Amniotic stem cell (primary cell): ENCODE measurements at regions not wholly inside any gene's neighbourhood (a gene's known extent, or its start where the extent isn't known, plus 50 kb on each side); places are given as distances from the start of the nearest gene placed in this dataset.

Experiments
- DNase-seq: peaks from one replicate; lab custom pipeline; 2025; lab: John Stamatoyannopoulos, UW

DNA sequence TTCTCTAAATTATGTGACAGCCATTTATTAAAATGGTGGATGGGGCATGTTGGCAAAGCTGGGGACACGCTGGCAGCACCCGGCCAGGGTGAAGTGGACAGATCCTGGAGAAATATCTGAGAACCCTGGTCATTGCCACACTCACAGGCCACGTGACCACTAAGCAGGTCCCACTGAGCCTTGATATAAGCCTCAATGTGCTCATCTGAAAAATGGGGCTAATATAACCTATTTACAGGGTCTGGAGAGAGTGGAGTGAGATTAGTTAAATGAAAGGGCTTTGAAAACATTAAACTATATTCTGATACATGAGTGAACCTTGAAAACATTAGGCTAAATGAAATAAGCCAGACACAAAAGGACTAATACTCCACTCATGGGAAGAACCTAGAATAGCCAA is 108.9 kb downstream of the RBFOX3 start:
- no peak for DNase-seq

DNA sequence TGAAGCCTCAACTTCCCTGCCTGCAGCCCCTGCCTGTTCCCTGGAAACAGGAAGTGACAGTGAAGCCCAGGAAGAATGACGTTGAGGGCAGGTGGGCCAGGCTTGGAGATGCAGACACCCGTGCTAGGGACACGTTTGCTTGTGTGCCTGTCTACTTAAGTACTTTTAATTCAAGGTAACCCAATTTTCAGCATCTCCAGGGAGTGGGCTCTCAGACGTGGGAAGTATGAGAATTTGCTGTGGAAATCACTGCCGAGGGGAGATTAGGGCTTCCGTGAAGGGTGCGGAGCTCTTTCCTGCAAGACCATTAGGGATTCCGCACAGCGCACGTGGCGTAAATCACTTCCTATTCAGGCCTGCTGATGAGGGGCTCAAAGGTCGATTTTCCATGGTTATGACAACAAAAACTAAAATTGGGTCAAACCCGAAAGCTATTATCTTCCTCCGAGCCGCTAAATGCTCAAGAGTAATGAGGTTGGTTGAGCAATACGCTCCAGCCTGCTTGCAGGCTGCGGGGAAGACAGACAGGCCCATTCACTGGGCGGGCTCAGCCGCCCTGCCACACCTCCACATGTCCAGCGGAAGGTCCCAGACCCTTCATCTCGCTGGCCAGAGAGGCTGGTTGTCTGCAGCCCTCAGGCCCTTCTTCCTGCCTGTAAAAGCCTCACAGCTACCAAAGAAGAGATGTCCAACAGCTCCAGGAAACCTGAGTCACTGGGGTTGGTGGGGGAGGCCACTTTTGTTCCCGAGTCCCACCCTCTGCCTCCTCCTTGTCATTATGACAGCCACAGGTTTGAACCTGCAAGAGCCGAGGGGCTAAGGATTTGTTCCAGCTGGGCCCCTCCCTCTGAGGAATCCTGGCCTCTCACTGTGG is 109.9 kb downstream of the RBFOX3 start:
- DNase-seq = no peak

DNA sequence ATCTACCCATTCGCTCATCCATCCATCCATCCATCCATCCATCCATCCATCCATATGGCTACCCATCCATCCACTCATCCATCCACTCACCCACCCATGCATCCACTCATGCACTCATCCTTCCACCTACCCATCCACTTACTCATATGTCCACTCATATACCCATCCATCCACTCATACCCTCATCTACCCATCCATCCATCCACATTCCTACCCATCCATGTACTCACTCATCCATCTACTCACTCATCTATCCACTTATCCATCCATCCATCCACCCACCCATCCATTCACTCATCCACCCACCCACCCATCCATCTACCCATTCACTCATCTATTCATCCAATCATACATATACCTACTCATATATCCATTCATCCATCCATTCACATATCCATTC is 112.0 kb downstream of the RBFOX3 start:
- DNase-seq = no peak

DNA sequence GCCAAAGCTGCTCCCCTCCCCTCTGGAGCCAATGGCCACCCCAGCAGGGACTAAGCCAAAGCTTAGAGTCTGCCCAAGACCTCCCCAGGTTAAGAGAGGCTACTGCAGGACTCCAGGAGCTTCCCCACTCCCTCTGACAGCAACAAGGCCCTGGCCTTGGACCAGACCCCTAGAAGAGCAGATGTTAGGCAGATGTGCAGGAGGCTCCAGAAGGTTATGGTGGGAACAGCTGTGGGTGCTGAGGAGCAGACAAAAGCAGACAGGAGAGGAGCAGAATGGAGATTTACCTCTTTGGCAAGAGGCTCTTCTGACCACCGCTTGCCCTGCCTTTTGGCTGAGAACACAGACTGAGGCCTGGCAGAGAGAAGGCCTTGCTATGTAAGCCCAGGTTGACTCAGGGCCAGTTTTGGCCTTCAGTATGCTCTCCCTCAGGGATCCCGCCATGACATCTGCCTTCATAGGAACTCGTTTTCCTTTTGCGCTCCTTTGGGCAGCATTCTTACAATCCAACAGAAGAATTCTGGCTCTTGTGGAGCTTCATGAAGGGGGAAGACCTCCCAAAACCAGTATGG is 113.0 kb downstream of the RBFOX3 start:
- no peak for DNase-seq

DNA sequence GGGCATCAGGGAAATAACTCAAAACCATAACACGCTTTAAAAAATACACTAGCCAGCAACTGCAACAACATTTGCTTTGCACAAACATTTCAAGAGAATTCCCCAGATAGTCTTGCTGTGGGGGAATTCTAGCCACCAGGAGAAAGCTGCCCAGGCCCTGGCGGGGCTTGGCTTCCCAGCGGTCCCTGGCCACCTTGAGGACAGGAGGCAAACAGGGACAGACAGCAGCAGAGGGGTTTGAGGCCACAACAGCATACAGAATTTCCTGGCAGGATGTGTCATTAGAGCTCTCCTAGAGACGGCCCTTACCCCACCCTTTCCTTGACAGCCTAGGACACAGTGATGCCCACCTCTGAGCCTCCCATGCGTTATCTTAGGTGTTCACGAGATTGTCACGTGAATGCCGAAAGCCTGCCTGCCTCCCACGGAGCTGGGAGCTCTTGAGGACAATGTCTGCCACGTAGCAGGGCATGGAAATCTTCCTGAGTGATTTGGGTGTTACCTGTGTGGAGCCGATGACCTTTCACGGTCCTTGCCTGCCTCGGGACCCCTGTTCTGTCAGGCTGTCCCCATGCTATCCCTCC is 114.3 kb downstream of the RBFOX3 start:
- no peak for DNase-seq

DNA sequence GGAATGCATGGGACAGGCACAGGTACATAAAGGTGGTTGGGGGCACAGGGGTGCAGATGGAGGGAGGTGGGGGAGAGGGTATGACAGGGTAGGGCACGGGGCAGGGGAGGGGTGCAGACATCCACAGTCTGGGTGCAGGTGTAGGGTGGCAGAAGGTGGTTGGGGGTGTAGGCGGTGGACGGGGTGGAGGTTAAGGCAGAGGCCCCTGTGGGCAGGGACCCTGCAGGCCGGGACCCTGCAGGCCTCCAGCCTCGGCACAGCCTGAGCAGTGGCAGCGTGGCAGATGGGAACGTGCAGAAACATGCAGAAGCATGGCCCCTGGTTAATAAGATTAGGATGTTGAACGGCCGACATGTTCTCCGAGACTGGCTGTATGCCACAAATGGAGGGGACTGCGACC is 115.2 kb downstream of the RBFOX3 start:
- DNase-seq = no peak

DNA sequence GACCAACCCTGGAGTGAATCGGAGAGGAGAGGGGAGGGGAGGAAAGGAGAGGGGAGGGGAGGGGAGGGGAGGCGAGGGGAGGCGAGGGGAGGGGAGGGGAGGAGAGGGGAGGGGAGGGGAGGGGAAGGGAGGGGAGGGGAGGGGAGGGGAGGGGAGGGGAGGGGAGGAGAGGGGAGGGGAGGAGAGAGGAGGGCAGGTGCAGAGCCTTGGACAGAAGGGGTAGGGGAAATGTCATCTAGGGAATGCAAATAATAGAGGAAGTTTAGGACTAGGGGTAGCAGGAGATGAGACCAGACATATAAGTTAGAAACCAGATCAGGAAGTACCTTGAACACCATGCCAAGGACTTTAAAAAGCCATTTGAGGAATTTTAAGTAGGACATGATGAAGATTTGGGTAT is 119.8 kb downstream of the RBFOX3 start:
- no peak for DNase-seq

DNA sequence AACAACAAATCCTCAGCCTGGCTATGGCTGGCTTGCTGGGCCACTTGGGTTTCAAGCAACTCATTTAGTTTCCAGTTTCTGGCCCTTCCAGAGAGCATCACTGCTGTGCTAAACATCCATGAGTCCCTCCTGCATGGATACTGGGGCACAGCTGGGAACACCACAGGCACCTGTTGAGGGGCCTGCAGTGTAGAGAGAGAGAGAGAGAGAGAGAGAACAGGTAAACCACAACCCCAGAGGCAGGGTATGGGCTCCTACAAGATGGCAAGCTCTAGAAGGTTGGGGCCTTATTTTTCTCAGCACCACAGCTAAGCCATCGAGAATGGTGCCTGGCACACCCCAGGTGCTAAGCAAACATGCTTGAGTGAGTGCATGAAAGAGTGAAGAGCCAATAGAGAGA is 120.3 kb downstream of the RBFOX3 start:
- no peak for DNase-seq

DNA sequence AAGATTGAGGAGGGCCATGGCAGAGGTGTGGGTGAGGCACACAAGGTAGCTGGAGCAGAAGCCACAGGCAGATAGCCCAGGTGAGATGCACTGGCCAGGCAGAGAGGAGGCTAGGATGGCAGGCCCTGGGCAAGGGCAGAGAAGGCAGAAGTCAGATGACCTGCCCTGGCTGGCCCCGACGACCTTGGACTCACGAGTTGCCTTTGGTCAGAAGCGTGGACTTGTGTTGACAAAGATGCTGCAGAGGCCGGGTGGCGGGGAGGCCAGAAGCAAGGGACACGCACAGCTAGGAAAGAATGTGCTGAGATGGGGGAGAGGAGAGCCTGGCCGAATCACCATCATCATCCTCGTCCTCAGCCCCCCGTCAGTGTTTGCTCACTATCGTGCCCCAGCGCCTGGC is 123.7 kb downstream of the RBFOX3 start:
- DNase-seq = no peak

DNA sequence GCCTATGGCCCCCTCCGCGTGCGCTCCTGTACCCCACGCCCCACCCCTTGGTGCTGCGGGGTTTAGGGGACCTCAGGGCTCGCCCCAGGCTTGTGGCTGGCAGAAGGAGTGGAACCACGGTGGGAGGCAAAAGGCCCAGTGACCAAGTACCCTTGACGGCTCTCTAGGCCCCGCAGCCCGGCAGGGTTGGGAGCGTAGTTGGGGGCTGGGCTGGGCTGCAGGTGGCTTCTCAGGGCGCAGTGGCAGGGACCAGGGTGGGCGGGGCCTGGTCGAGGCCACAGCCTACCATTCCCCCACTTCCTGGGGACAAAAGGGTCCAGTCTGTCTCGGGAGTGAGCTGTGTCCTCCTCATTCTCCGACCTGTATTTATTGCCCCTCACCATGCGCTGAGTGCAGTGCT is 124.9 kb downstream of the RBFOX3 start:
- DNase-seq = no peak

DNA sequence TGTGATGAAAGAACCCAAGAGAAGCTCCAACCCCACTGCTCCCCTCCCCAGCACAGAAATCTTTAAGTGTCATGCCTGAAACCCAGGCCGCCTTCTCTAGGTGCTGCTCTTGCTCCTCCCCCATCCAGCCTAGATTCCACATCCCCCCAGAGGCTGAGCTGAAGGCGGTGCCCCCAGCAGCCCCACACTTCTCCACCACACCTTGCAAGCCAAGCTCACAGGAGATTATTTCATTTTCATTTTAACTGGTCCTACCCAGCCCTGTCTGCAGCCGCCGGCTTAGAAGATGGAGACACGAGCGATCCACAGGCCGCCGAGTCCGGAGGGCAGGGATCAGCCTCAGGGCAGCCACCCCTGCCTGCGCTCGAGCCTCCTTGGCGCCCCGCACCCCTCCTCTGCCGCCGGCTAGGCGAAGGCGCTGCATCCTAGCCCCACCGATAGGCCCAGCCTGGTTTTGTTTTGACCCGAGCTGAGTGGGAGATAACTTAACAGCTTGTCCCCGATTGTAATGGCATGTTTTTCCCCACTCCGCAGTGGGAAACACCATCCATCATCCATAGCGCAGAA is 125.3 kb downstream of the RBFOX3 start:
- no peak for DNase-seq

DNA sequence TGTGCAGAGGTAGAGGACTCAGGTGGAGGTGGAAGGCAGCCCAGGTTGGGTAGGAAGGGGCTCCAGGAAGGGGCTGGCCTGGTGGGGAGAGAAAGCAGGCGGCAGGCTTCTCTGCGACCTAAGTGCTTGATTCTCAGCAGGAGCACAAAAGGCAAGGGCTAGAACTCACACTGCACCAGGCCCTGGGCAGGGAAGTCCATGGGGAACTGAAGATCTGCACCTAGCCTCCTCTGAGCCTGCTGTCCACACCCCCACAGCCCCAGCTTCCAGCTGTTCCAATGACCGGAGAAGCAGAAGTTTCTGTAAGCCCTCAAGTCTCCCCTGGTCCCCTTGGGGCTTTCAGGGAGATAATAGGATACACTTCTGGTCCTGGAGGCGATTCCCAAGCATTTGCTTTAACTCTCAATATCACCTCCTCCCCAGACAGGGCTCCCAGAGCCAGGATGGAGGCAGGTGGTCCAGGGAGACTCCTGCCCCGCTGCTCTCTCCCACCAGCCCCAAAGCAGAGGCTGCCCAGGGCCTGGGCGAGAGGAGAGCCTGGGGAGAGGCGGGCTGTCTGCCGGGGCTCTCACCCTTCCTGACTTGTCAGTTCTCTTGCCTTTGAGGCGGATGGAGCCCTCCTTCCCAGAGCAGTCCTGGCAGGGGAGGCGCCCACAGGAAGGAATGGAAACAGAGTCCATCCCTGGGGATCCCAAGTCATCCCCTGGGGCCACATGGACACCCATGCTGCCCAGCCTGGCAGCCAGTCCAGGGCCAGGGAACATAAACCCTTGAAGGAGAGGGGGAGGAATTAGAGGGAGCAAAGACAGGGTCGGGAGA is 126.0 kb downstream of the RBFOX3 start:
- DNase-seq = no peak

DNA sequence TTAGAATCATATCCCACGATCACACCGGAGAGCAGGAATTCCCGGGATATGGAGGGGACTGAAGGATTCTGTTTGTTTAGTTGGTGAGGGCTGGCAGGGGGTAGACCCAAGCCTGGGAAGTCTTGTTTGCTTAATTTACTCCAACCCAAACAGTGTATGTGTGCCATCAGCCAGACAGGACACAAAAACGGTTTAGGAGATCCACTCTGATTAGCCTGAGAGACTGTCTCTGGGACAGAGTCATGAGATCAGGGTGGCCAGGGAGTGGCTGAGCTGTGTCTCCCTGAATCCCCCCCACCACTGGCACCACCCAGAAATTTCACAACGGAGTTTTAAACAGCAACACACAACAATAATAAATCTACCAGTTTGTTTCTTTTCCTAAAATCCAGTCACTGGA is 127.0 kb downstream of the RBFOX3 start:
- no peak for DNase-seq

DNA sequence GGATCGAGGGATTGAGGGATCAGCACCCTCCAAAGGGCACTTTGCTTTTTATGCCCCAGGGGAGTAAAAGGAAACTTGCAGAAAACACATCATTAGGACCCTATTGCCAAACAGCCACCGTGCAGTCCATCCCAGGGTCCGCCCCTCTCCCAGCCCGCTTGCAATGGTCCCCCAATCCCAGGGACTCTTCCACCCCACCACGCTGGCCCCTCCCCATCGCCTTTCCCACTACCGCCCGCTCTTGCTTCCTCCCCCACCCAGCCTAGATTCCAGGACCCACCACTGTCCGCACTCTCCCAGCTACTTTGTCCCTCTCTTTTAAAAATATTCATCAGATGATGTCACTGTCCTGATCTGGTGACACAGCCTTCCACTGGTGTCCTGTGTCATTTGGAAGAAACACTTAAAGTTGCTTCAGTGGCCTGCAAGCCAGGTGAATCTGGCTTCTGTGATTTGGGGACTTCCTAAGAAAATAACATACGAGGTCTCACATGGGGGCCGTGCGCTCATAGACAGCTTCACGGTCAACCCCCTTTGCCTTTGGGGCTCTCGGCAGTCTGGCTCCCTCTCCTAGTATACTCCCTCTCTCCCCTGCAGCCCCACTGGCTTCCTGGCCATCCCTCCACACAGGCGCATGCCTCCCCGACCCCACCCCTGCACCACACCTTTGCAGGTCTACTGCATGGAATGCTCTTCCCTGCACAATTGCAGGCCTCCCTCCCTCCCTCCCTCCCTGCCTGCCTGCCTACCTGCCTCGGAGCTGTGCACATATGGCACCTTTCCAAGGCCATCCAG is 127.9 kb downstream of the RBFOX3 start:
- no peak for DNase-seq

DNA sequence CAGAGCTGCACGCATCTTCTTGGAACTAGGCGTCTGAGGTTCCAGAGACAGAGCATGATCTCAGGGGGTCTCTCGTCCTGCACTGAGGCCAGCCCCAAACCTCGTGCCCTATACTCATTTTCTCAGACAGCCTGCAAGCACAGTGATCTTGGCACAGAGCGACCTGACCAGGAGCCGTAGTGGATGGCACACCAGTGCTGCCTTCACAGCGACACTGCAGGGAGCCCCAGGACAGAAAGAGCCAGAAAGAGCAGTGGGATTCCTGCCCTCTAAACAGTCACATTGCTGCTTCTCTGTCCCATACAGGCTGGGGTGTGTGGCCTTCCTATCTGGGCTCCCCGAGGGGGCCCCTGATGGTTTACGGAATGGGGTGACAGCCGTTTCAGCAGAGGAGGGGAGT is 131.0 kb downstream of the RBFOX3 start:
- no peak for DNase-seq

DNA sequence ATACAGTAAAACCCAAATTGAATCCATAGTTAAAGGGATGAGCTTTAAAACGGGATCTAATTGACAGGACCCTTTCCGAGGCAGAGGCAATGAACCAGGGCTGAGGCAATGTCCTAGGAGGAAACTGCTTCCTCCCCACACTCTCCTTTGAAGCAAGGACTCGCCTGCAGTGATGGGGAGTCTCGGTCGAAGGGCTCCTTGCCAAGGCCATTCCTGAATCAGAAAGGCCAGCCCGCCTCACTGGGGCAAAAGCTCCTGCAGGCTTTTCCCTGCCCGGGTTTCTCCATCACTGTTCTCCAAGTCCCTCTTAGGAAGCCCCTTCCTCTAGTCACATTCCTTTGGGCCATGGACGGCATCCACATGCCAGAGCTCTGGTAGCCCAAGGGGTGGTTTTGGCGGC is 132.0 kb downstream of the RBFOX3 start:
- no peak for DNase-seq

DNA sequence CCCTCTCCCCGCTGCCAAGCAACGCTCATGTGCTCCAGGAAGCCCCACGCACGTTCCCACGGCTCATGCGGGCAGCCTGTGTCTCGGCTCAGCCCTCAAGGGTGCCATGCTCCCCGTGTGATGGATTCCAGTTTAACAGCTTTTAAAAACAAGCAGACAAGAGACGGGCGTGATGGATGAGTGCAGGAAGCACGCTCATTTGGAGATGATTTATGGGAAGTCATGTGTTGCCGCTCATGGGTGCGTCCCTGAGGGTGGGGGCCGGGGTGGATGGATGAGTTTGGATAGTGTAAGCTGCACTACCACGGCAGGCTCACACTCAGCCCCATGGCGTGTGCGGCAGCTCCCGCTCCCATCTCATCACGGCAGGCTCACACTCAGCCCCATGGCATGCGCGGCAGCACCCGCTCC is 132.8 kb downstream of the RBFOX3 start:
- DNase-seq = no peak

DNA sequence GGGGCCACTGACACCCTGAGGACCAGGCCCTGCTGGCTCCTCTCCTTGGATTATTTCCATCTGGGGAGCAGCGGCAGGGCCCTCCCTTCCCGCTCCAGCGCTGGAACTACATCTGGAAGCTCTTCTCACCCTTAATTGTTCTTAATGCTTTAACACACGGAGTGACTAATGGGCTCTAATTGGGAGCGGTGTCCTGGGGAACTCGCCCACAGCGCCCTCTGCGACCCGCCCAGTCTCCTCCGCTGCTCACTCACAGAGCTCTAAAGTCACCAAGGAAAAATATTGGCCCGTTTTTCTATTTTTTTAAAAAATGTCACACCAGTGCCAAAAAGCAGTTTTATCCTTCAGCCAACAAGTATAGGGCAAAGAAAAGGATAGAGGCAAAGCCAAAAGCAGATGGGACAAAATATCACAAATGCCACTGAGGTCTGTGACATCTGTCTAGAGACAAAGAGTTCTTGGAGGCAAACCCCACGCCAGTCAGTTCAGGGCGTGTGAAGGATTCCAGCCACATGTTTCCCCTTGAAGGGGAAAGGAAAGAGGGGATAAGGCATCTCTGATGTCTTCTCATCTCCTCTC is 134.7 kb downstream of the RBFOX3 start:
- no peak for DNase-seq

DNA sequence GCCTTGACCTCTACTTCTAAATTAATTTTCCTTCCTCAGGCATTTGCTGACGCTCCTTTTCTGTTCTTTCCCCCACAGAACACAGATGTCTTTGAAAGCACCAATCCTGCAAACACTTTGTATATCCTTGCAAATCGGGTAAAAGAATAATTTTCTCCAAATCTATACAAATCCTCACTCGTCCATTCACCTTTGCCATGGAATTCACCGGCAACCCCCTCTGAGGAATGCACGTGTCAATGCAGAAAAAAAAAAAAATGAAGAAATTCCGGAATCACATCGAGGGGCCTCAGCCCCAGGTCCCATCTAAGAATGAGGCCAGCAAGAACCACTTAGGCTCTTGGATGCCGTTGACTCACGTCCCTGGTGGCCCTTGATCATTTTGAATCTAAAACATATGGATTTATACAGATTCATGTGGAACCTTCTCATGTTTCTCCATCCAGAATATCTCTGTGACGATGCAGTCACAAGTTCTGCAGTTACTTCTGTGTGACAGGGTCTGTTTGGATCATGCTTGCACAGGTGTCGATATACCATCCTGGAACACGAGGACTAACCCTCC is 136.9 kb downstream of the RBFOX3 start:
- DNase-seq = no peak

DNA sequence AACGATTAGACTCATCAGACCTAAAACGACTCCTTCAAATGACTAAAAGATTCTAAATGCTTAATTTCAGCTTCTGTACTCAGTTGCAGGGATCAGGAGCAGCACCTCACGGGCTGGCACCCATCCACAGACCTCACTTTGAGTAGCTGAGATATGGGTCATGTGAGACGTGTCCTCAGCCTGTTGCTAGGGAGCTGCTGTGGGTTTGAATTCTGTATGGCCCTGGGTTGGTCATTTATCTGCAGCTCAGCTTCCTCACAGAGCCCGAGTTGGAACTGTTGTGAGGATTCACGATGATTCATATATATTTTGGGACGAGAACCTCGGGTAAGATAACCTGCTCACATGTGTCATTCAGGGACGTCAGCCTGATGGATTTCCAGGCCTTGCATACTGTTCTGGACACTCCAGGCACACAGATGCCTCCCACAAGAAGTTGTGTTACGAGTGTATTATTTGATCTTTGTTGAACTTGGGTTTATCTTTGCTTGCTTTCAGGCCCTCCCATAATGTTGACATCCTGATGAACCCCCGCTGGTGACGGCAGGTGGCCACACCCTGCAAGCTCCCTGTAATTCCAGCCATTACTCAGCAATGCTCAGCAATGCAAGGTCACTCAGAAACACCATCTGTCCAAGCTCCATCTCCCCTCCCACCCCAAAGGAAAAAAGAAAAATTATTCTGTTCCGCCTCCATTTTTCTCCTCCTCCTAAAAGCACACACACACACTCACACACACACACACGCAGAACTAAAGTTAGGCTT is 137.6 kb downstream of the RBFOX3 start:
- no peak for DNase-seq
